ENCODE measurements at regions not wholly inside any gene's neighbourhood (a gene's known extent, or its start where the extent isn't known, plus 50 kb on each side); places are given as distances from the start of the nearest gene placed in this dataset.

GRCh38 chr15:39102431-39102830 lies 478.4 kb upstream of the THBS1 start:
- Histone ChIP-seq H3K4me3 (ENCODE audit: control insufficient read depth in 1 of 7, extremely low read depth in 1 of 7, insufficient read depth in 4 of 7, low read depth in 2 of 7, low read length in 6 of 7) (no peak overlapping the region), H3K27ac (ENCODE audit: insufficient read depth in 1 of 2, low read depth in 1 of 2, low read length in 2 of 2, poor library complexity in 1 of 2, severe bottlenecking in 2 of 2) (no peak overlapping the region), H3K4me1 (ENCODE audit: control extremely low read depth in 1 of 4, control insufficient read depth in 4 of 4, insufficient read depth in 4 of 4, low read length in 3 of 4) (no peaks in the 10 kb centered on the region), H3K27me3 (replicated peaks in 2 of 5; ENCODE audit: control insufficient read depth in 4 of 5, insufficient read depth in 5 of 5, low read length in 4 of 5) (no peaks in the 10 kb centered on the region), H3K9me3 (ENCODE audit: control extremely low read depth in 1 of 5, control insufficient read depth in 4 of 5, insufficient read depth in 2 of 5, low read depth in 1 of 5, low read length in 4 of 5) (no peaks in the 10 kb centered on the region), H3K36me3 (ENCODE audit: control insufficient read depth in 4 of 4, insufficient read depth in 4 of 4, low read length in 3 of 4) (no peaks in the 10 kb centered on the region)
- WGBS (ENCODE audit: insufficient coverage) = no CpG with 5 or more reads among the region's 1 CpG
- ChIA-PET CTCF (no interaction called here), POLR2A (no interaction called here)
- no peak for DNase-seq

- no peaks in the 10 kb centered on the region for H3K27me3 ChIP-seq (replicated peaks in 2 of 5; ENCODE audit: control insufficient read depth in 4 of 5, insufficient read depth in 5 of 5, low read length in 4 of 5)
- H3K27ac ChIP-seq (ENCODE audit: insufficient read depth in 1 of 2, low read depth in 1 of 2, low read length in 2 of 2, poor library complexity in 1 of 2, severe bottlenecking in 2 of 2) = no peak overlapping the region
- H3K9me3 ChIP-seq (ENCODE audit: control extremely low read depth in 1 of 5, control insufficient read depth in 4 of 5, insufficient read depth in 2 of 5, low read depth in 1 of 5, low read length in 4 of 5) = no peaks in the 10 kb centered on the region
- H3K36me3 ChIP-seq (ENCODE audit: control insufficient read depth in 4 of 4, insufficient read depth in 4 of 4, low read length in 3 of 4) = no peaks in the 10 kb centered on the region
- POLR2A ChIA-PET = no interaction called here
- CTCF ChIA-PET = no interaction called here
- H3K4me3 ChIP-seq (ENCODE audit: control insufficient read depth in 1 of 7, extremely low read depth in 1 of 7, insufficient read depth in 4 of 7, low read depth in 2 of 7, low read length in 6 of 7) = no peak overlapping the region
- DNase-seq = no peak
- H3K4me1 ChIP-seq (ENCODE audit: control extremely low read depth in 1 of 4, control insufficient read depth in 4 of 4, insufficient read depth in 4 of 4, low read length in 3 of 4) = no peaks in the 10 kb centered on the region
- 100% methylated on average over 3 of the region's 5 CpGs for WGBS (ENCODE audit: insufficient coverage)
Measured at GRCh38 chr15:39106950-39107349, 473.9 kb upstream of the THBS1 start.

GRCh38 chr15:39108021-39108420 lies 472.9 kb upstream of the THBS1 start:
- Histone ChIP-seq H3K4me3 (ENCODE audit: control insufficient read depth in 1 of 7, extremely low read depth in 1 of 7, insufficient read depth in 4 of 7, low read depth in 2 of 7, low read length in 6 of 7) (no peak overlapping the region), H3K36me3 (ENCODE audit: control insufficient read depth in 4 of 4, insufficient read depth in 4 of 4, low read length in 3 of 4) (no peaks in the 10 kb centered on the region), H3K27me3 (replicated peaks in 2 of 5; ENCODE audit: control insufficient read depth in 4 of 5, insufficient read depth in 5 of 5, low read length in 4 of 5) (no peaks in the 10 kb centered on the region), H3K4me1 (ENCODE audit: control extremely low read depth in 1 of 4, control insufficient read depth in 4 of 4, insufficient read depth in 4 of 4, low read length in 3 of 4) (no peaks in the 10 kb centered on the region), H3K9me3 (ENCODE audit: control extremely low read depth in 1 of 5, control insufficient read depth in 4 of 5, insufficient read depth in 2 of 5, low read depth in 1 of 5, low read length in 4 of 5) (no peaks in the 10 kb centered on the region), H3K27ac (ENCODE audit: insufficient read depth in 1 of 2, low read depth in 1 of 2, low read length in 2 of 2, poor library complexity in 1 of 2, severe bottlenecking in 2 of 2) (no peak overlapping the region)
- CTCF ChIA-PET = no interaction called here
- POLR2A ChIA-PET = no interaction called here
- DNase-seq = no peak

- ChIA-PET CTCF (interaction anchor here (1.0 kb wide), 1 partner anchor 11 kb away, joined by 3 read pairs; no protein-coding TSS in a partner anchor), POLR2A (no interaction called here)
- H3K36me3 ChIP-seq (ENCODE audit: control insufficient read depth in 4 of 4, insufficient read depth in 4 of 4, low read length in 3 of 4) = no peaks in the 10 kb centered on the region
- DNase-seq = no peak
- no peaks in the 10 kb centered on the region for H3K4me1 ChIP-seq (ENCODE audit: control extremely low read depth in 1 of 4, control insufficient read depth in 4 of 4, insufficient read depth in 4 of 4, low read length in 3 of 4)
- H3K27me3 ChIP-seq (replicated peaks in 2 of 5; ENCODE audit: control insufficient read depth in 4 of 5, insufficient read depth in 5 of 5, low read length in 4 of 5) = no peaks in the 10 kb centered on the region
- H3K4me3 ChIP-seq (ENCODE audit: control insufficient read depth in 1 of 7, extremely low read depth in 1 of 7, insufficient read depth in 4 of 7, low read depth in 2 of 7, low read length in 6 of 7) = no peak overlapping the region
- H3K9me3 ChIP-seq (ENCODE audit: control extremely low read depth in 1 of 5, control insufficient read depth in 4 of 5, insufficient read depth in 2 of 5, low read depth in 1 of 5, low read length in 4 of 5) = peaks cover 0 to 5% (median 0%) of the 10 kb centered on the region in 5 experiments
- H3K27ac ChIP-seq (ENCODE audit: insufficient read depth in 1 of 2, low read depth in 1 of 2, low read length in 2 of 2, poor library complexity in 1 of 2, severe bottlenecking in 2 of 2) = no peak overlapping the region
Measured at GRCh38 chr15:39110336-39110735, 470.5 kb upstream of the THBS1 start.

- H3K4me1 ChIP-seq (ENCODE audit: control extremely low read depth in 1 of 4, control insufficient read depth in 4 of 4, insufficient read depth in 4 of 4, low read length in 3 of 4) = no peaks in the 10 kb centered on the region
- peaks cover 0 to 5% (median 0%) of the 10 kb centered on the region in 5 experiments for H3K9me3 ChIP-seq (ENCODE audit: control extremely low read depth in 1 of 5, control insufficient read depth in 4 of 5, insufficient read depth in 2 of 5, low read depth in 1 of 5, low read length in 4 of 5)
- 100% methylated on average over 1 of the region's 1 CpG for WGBS (ENCODE audit: insufficient coverage)
- no peak for DNase-seq
- H3K27me3 ChIP-seq (replicated peaks in 2 of 5; ENCODE audit: control insufficient read depth in 4 of 5, insufficient read depth in 5 of 5, low read length in 4 of 5) = no peaks in the 10 kb centered on the region
- no peak overlapping the region for H3K4me3 ChIP-seq (ENCODE audit: control insufficient read depth in 1 of 7, extremely low read depth in 1 of 7, insufficient read depth in 4 of 7, low read depth in 2 of 7, low read length in 6 of 7)
- no peak overlapping the region for H3K27ac ChIP-seq (ENCODE audit: insufficient read depth in 1 of 2, low read depth in 1 of 2, low read length in 2 of 2, poor library complexity in 1 of 2, severe bottlenecking in 2 of 2)
- ChIA-PET POLR2A (no interaction called here), CTCF (interaction anchor here (1.0 kb wide), 1 partner anchor 10 kb away, joined by 3 read pairs; no protein-coding TSS in a partner anchor)
- H3K36me3 ChIP-seq (ENCODE audit: control insufficient read depth in 4 of 4, insufficient read depth in 4 of 4, low read length in 3 of 4) = no peaks in the 10 kb centered on the region
Measured at GRCh38 chr15:39110746-39111145, 470.1 kb upstream of the THBS1 start.

- no peak overlapping the region for H3K27ac ChIP-seq (ENCODE audit: insufficient read depth in 1 of 2, low read depth in 1 of 2, low read length in 2 of 2, poor library complexity in 1 of 2, severe bottlenecking in 2 of 2)
- peaks cover 0 to 14% (median 0%) of the 10 kb centered on the region in 5 experiments for H3K9me3 ChIP-seq (ENCODE audit: control extremely low read depth in 1 of 5, control insufficient read depth in 4 of 5, insufficient read depth in 2 of 5, low read depth in 1 of 5, low read length in 4 of 5)
- ChIA-PET CTCF (no interaction called here), POLR2A (no interaction called here)
- no peaks in the 10 kb centered on the region for H3K27me3 ChIP-seq (replicated peaks in 2 of 5; ENCODE audit: control insufficient read depth in 4 of 5, insufficient read depth in 5 of 5, low read length in 4 of 5)
- H3K36me3 ChIP-seq (ENCODE audit: control insufficient read depth in 4 of 4, insufficient read depth in 4 of 4, low read length in 3 of 4) = no peaks in the 10 kb centered on the region
- 96% methylated on average over 2 of the region's 3 CpGs for WGBS (ENCODE audit: insufficient coverage)
- H3K4me3 ChIP-seq (ENCODE audit: control insufficient read depth in 1 of 7, extremely low read depth in 1 of 7, insufficient read depth in 4 of 7, low read depth in 2 of 7, low read length in 6 of 7) = no peak overlapping the region
- no peak for DNase-seq
- H3K4me1 ChIP-seq (ENCODE audit: control extremely low read depth in 1 of 4, control insufficient read depth in 4 of 4, insufficient read depth in 4 of 4, low read length in 3 of 4) = no peaks in the 10 kb centered on the region
Measured at GRCh38 chr15:39113741-39114140, 467.1 kb upstream of the THBS1 start.

- no peak for DNase-seq
- Histone ChIP-seq H3K27ac (ENCODE audit: insufficient read depth in 1 of 2, low read depth in 1 of 2, low read length in 2 of 2, poor library complexity in 1 of 2, severe bottlenecking in 2 of 2) (no peak overlapping the region), H3K36me3 (ENCODE audit: control insufficient read depth in 4 of 4, insufficient read depth in 4 of 4, low read length in 3 of 4) (no peaks in the 10 kb centered on the region), H3K9me3 (ENCODE audit: control extremely low read depth in 1 of 5, control insufficient read depth in 4 of 5, insufficient read depth in 2 of 5, low read depth in 1 of 5, low read length in 4 of 5) (peaks cover 0 to 14% (median 0%) of the 10 kb centered on the region in 5 experiments), H3K27me3 (replicated peaks in 2 of 5; ENCODE audit: control insufficient read depth in 4 of 5, insufficient read depth in 5 of 5, low read length in 4 of 5) (no peaks in the 10 kb centered on the region), H3K4me1 (ENCODE audit: control extremely low read depth in 1 of 4, control insufficient read depth in 4 of 4, insufficient read depth in 4 of 4, low read length in 3 of 4) (no peaks in the 10 kb centered on the region), H3K4me3 (ENCODE audit: control insufficient read depth in 1 of 7, extremely low read depth in 1 of 7, insufficient read depth in 4 of 7, low read depth in 2 of 7, low read length in 6 of 7) (no peak overlapping the region)
- ChIA-PET POLR2A (no interaction called here), CTCF (no interaction called here)
- WGBS (ENCODE audit: insufficient coverage) = no CpG with 5 or more reads among the region's 1 CpG
Measured at GRCh38 chr15:39114690-39115378, 466.0 kb upstream of the THBS1 start.
